HG03066 (cell line): ENCODE measurements at regions not wholly inside any gene's neighbourhood (a gene's known extent, or its start where the extent isn't known, plus 50 kb on each side); places are given as distances from the start of the nearest gene placed in this dataset.
"Not testable (repeated sequence)": the region's sequence is repeated elsewhere in the genome, so short reads cannot be mapped to it uniquely, and the experiment has no call there.

Experiments
- ATAC-seq: cut with Tn5 transposase; IDR thresholded peaks from one replicate; pipeline ENCODE4 v1.9.1; 2021; ENCODE audit warnings: low read depth; ENCODE audit not compliant: unreplicated experiment

DNA sequence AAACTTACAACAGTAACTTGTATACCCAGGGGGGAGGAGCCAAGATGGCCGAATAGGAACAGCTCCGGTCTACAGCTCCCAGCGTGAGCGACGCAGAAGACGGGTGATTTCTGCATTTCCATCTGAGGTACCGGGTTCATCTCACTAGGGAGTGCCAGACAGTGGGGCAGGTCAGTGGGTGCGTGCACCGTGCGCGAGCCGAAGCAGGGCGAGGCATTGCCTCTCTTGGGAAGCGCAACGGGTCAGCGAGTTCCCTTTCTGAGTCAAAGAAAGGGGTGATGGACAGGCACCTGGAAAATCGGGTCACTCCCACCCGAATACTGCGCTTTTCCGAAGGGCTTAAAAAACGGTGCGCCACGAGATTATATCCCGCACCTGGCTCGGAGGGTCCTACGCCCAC lies 278.8 kb downstream of the FAM47B start:
- ATAC-seq = not testable (repeated sequence)

DNA sequence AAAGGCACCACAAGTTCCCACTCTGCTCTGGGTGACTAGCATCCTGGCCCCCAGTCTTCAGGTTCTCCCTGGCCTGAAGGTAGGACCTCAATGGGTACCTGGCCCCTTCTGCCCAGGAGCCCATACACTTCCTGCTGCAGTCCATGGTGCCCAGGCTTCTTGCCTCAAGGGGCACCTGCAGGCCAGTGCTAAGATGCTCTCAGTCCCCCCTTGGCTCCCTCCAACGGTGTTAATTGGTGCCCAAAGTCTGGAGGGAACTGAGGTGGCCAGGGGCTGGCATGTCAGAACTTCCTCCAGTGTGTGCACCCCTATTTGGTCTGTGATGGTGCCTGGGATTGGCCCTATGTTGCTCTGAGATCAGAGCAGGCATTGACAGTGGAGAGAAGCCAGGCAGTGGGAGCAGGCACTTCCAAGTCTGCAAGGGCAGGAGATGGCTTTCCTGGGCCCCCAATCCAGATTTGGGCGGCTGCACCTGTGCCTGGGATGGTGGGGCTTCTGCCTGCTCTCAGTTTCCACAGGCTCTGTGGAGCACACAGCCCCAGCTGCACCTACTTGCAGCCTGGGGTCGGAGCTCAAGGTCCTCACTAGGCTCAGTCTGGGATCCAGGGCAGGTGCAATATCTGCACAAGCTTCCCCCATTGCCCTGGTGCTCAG lies 301.6 kb downstream of the FAM47B start:
- ATAC-seq = no peak

DNA sequence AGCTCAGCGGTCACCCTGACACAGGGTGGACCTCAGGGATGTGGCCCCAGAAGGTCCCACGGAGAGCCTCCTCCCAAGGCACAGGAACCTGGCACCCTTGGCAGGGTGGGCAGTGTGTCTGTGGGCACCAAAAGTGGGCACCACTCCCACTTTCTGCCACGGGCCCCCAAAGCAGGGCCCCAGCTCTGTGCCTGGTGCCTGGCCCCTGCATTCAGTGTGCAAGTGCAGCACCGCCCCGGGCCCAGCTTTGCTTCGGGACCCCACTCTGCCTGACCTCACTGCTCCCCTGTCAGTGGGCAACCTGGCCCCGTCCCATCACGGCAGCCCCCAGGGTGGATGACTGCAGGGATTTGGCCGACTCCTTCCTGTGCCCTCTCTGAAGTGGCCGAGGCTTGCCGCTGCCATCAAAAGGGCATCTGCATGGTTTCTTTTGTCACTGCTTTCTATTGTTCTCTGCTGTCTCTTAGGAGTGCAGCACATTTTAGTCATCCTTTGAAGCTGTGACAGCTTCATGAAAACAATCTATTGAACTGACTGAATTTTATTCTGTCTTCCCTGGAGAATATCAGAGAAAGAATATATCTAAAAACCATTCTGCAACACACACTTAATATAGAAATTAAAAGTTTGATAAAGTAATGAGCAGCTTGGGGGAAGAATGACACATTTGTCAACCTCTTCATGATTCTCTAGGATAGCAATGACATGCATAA lies 302.4 kb downstream of the FAM47B start:
- ATAC-seq = no peak

DNA sequence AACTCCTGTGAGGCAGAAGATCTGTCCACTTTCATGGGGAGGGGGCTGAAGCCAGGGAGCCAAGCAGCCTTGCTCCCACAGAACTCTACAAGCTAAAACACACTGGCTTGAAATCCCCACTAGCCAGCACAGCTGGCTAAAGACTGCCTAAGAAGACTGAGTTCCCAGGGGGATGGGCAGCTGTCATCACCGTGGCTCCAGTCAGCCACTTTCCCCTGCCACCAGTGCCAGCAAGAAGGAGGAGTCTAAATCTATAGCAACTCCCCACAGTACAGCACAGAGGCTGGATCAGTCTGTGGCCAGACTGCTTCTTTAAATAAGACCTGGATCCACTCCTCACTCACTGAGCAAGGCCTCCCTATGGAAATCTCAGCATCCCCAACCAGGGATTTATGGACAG lies 308.6 kb downstream of the FAM47B start:
- ATAC-seq = no peak

DNA sequence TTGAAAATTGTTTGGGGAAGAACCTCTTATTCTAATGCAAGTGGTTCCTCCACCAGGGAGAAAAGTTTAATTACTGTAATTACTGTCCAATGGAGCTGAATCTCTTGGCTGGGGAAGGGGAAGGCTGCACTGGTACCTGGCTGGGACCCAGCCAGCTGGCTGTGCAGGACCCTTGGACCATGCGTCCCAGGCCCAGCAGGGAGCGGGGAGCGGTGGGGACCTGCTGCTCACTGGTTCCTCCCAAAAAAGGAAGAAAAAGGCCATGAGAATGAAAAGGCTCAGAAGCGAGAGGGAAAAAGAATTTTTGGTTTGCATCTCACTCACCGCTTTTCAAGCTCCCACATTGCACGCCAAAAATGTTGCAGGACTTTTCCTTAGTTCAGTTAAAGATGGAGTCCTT lies 333.5 kb downstream of the FAM47B start:
- ATAC-seq = no peak

DNA sequence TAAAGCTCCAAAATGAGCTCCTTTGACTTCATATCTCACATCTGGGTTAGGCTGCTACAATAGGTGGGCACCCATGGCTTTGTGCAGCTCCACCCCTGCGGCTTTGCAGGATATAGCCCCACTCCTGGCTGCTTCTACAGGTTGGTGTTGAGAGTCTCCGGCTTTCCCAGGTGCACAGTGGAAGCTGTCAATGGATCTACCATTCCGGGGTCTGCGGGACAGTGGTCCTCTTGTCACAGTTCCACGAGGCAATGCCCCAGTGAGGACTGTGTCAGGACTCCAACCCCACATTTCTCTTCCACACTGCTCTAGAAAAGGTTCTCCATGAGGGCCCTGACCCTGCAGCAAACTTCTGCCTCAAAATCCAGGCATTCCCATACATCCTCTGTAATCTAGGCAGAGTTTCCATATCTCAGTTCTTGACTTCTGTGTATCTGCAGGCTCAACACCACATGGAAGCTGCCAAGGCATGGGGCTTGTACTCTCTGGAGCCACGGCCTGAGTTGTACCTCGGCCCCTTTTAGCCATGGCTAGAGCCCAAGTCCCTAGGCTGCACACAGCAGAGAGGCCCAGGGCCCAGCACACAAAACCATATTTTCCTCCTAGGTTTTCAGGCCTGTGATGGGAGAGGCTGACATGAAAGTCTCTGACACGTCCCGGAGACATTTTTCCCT lies 342.8 kb downstream of the FAM47B start:
- no peak for ATAC-seq

DNA sequence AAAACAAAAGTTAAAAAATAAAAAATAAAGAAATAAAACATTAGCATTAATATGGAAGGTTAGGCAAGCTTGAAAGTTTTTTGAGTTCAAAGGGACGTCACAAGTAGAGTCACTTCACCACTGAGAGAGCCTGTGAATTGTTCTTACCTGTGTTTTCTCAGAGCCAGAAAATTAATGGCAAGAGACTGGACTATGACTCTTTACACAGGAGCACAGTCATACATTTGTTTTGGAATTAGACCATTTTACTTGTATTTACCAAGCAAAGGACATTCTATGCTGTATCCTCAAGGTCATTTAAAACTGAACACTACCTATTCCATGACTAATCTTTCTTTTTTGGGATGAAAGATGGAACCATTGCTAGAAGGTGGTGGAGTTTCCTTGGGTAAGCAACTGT lies 346.1 kb downstream of the FAM47B start:
- ATAC-seq = no peak

DNA sequence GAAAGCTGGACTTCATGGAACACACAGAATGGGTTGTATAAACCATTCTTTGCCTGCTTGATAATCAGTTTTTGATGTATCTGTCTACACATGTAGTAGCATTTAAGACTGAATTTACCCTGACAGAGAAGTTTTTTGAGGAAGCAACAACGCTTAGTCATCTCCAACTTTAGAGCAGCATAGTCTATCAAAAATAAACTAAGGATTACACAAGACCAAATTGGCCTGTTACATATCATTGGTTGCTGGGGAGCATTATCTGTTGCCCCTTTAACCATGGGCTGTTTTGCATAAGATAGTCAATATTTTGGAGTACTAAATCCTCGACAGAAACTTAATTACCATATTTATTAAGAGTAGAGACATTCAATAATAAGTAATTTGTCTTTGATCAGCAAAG lies 347.4 kb downstream of the FAM47B start:
- no peak for ATAC-seq

DNA sequence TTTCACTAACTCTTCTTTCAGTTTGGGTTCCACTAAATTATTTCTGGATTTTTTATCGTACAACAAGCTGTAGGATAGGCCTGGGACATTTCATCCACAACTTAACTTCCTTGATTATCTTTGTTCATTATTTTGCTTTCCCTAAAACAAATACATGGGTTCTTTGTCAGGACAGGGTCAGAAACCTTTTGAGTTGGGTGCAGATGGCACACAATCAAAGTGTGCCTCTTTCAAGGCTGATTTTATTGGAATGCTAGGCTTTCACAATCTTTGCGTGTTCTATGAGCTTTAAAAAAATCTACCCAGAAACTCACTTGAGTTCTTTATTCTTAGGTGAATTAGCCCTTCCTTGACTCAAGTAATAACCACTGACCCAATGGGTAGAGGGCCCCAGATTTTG lies 348.4 kb downstream of the FAM47B start:
- ATAC-seq = no peak

DNA sequence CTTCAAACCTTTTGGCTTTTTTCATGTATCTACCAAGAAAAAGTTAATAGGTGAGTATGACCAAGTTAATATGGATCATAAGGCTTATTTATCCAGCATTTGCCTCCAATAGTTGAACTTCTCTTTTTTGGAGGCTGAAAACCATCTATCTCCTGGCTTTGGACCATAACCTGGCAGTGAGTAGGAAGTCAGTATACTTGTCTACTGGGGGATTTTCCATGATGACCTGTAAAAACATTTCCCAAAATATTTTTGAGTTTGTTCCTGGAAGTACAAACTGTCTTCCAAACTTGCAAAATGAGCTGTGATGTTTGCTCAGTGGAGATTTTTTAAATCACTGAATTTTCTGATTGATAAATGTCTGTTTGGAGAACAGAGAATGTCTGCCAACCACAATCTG lies 349.9 kb downstream of the FAM47B start:
- no peak for ATAC-seq

DNA sequence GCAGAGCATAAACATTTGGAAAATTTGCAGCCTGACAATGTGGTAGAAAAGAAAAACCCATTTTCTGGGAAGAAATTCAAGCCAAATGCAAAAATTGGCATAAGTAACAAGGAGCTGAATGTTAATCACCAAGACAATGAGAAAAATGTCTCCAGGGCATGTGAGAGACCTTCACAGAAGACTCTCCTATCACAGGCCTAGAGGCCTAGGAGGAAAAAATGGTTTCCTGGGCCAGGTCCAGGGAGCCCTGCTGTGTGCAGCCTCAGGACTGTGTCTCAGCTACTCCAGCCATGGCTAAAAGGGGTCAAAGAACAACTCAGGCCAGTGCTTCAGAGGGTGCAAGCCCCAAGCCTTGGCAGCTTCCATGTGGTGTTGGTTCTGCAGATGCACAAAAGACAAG lies 362.4 kb downstream of the FAM47B start:
- not testable (repeated sequence) for ATAC-seq

DNA sequence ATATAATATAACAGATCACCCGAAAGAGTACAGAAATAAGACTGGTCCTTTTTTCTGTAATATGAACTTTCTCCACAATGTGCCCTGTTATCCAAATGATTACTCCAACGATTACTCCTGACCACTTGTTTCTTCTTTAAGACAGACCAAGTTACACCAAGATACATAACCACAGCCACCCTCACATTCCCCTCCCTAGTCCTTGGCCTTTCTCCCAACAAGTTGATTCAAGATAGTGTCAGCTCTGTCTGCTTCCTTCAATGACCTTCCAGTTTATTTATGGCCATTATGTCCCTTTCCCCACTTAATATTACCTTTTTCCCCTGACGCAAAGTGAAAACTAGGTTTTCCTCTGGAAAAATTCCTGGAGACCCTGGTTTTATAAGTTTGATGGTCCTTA lies 397.2 kb downstream of the FAM47B start:
- no peak for ATAC-seq

DNA sequence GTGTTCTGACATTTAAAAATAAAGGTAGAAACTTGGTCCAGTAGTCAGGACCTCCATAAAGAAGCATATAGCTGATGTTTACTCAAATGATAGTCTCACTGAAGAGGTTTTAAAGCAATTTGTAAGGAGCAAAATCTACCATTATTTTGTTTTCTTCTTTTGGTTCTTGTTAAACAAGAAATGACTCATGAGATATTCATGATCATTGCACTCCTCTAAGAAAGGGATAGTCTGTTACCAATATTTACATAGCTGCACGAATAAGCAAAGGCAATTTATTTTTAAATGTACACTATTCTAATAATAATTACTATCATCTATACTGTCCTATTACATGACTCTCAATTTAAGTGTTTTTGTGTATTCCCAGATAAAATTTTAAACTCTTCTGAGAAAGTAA lies 397.9 kb downstream of the FAM47B start:
- ATAC-seq = no peak

DNA sequence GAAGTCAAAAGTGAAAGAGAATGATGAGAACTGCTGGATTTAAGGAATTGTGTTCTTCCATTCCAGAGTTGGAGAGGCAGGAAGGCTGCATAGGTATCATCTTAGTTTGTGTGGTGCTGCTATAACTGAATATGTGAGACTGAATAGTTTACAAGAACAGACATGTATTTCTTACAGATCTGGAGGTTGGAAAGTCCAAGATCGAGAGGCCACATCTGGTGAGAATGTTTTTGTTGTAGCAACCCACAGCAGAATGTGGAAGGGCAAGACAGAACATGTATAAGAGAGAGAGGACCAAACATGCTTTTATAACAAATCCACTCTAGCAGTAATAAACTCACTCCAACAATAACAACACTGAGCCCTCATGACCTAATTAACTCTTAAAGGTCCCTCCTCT lies 408.6 kb downstream of the FAM47B start:
- no peak for ATAC-seq

DNA sequence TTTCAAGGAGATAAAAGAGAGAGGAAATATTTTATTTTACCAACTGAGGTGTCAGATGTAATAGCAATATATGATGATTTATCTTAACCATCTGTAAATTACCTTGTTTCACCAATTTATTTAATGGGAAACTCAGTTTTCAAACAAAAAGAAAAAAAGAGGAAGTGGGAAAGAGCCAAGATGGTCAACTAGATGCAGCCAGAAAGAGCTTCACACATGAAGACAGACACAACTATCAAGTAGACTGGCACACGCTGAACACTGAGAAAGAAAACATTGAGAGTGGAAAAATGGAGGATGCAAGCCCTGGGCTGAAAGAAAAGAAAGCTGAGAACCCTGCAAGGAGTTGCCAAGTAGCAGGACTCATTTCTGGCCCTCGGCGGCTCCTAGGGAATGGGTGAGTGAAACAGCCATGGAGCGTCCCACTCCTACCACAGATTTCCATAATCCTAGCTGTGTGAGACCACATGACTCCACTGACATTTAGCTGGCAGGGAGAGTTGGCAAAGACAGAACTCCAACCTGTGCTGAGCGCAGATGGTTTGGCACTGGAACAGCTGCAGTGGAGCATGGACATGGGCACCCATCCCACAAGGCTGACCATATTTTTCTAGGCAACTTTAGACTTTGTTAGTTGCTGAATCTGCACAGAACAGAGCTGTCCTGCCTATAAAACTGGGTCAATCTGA lies 409.3 kb downstream of the FAM47B start:
- ATAC-seq = no peak

DNA sequence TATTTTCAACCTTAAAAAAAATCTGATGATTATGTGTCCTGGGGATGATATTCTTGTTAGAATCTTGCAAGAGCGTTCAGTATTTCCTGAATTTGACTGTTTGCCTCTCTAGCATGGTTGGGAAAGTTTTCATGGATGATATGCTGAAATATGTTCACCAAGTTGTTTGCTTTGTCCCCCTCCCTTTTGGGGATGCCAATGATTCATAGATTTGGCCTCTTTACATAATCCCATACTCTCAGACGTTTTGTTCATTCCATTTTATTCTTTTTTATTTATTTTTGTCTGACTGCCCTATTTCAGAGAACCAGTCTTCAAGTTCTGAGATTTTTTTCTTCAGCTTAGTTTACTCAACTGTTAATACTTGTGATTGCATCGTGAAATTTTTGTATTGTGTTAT lies 415.1 kb downstream of the FAM47B start:
- no peak for ATAC-seq

DNA sequence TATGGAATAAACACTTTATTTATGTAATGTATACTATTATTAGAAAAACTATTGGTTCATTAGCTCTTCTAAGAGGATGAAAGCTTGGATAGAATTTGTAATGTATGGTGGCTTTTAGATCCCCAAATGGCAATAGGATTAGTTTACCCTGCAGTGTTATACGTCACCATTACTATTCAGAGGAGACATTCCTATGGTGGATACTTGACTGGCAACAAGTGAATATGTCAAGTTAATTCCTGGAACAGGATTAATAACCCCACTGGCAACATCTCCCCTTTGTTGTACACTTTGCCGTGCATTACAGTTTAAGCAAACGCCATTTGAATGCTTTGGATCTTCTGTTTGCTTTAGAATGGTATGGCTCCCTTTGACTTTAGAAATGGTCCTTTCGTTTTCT lies 420.3 kb downstream of the FAM47B start:
- ATAC-seq = no peak

DNA sequence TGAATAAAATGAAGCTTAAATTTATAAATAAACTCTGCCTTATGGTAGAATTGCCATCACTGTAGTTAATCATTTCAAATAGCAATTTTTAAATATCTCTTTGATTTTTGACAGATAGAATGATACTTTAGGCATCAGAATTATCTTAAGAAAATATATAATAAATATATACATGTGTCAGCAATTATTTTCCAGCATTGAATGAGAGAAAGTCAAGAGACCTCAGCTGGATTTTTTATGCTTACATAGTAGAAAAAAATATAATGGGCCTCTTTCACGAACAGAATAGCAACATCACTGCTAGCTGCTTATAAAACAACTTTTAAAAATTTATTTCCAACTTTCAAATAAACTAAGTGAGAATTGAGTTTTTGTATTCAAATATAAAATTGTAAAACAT lies 424.0 kb upstream of the MAGEB16 start:
- ATAC-seq = no peak

DNA sequence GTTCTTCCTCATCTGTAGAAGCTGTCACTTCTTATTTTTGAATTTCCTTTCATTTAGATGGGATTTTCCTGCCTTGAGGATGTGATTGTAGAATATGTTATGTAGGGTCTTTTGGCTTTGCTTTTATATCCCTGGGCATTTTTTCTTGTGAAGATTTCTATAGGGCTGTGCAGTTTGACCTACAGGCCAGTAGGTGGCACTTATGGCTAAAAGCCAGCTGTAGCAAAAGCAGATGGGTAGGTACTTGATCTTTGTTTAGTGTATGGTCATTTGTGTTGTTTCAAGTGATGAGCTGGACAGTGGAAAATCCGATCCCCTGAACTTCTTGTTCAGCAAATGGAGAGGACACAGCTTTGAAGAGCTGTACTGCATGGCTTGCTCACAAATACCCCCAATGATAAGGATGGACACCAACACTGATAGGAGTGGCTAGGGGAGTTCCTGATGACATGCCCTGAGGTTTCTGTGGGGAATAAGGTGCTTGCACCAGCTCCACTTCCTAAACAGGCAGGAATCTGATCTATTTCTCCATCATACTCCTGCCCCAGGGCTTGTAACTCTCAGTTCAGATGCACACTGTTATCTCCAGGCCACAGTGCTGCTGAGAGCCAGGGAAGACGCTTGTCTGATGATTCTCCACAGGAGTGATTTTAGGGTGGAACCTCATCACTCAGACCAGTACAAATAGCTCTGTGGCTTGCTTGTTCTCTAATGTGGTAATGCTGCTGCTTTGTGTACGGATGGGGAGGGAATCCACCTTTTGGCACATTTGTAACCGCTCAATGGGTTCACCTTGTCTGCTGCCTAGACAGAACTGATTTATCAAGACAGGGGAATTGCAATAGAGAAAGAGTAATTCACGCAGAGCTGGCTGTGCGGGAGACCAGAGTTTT lies 417.1 kb upstream of the MAGEB16 start:
- peak; percentile 68 for ATAC-seq

DNA sequence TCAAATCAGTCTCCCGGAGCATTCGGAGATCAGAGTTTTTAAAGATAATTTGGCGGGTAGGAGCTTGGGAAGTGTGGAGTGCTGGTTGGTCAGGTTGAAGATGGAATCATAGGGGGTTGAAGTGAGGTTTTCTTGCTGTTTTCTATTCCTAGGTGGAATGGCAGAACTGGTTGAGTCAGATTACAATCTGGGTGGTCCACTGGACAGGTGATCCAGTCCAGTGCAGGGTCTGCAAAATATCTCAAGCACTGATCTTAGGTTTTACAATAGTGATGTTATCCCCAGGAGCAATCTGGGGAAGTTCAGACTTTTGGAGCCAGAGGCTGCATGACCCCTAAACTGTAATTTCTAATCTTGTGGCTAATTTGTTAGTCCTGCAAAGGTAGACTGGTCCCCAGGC lies 416.4 kb upstream of the MAGEB16 start:
- not testable (repeated sequence) for ATAC-seq
